ENCODE measurements at regions not wholly inside any gene's neighbourhood (a gene's known extent, or its start where the extent isn't known, plus 50 kb on each side); places are given as distances from the start of the nearest gene placed in this dataset.

- no peaks in the 10 kb centered on the region for H3K27me3 ChIP-seq
- H3K27ac ChIP-seq (replicated peaks in 1 of 4) = no peak overlapping the region
- no peak for DNase-seq (ENCODE audit: extremely low spot score)
- 74% methylated on average over 7 of the region's 7 CpGs for WGBS
- no peak overlapping the region for H3K4me3 ChIP-seq
- no peaks in the 10 kb centered on the region for H3K36me3 ChIP-seq
- H3K4me1 ChIP-seq = peaks cover 11 to 19% (median 15%) of the 10 kb centered on the region in 4 donors
- TF ChIP-seq EP300 (IDR thresholded peaks at IDR 0.05) (no peak), POLR2AphosphoS5 (IDR thresholded peaks at IDR 0.05) (no peak), POLR2A (IDR thresholded peaks at IDR 0.05; ENCODE audit: low read depth) (no peak)
- TF ChIP-seq, protein P1, sequence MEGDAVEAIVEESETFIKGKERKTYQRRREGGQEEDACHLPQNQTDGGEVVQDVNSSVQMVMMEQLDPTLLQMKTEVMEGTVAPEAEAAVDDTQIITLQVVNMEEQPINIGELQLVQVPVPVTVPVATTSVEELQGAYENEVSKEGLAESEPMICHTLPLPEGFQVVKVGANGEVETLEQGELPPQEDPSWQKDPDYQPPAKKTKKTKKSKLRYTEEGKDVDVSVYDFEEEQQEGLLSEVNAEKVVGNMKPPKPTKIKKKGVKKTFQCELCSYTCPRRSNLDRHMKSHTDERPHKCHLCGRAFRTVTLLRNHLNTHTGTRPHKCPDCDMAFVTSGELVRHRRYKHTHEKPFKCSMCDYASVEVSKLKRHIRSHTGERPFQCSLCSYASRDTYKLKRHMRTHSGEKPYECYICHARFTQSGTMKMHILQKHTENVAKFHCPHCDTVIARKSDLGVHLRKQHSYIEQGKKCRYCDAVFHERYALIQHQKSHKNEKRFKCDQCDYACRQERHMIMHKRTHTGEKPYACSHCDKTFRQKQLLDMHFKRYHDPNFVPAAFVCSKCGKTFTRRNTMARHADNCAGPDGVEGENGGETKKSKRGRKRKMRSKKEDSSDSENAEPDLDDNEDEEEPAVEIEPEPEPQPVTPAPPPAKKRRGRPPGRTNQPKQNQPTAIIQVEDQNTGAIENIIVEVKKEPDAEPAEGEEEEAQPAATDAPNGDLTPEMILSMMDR (IDR thresholded peaks at IDR 0.05) = no peak
- intact Hi-C loops (cut with DNase I) = no loop called here
- H3K9me3 ChIP-seq = no peaks in the 10 kb centered on the region
Measured at GRCh38 chr2:8137801-8138200, 544.1 kb upstream of the ID2 start.

GRCh38 chr2:8138525-8138922, 543.3 kb upstream of the ID2 start:
- Histone ChIP-seq H3K4me3 (no peak overlapping the region), H3K27me3 (no peaks in the 10 kb centered on the region), H3K4me1 (peaks cover 11 to 19% (median 15%) of the 10 kb centered on the region in 4 donors), H3K27ac (replicated peaks in 1 of 4) (peak overlapping the region; percentile 29 to 50 (median 44)), H3K9me3 (no peaks in the 10 kb centered on the region), H3K36me3 (no peaks in the 10 kb centered on the region)
- TF ChIP-seq EP300 (IDR thresholded peaks at IDR 0.05) = no peak
- TF ChIP-seq, protein P1 (IDR thresholded peaks at IDR 0.05) = no peak
- no peak for TF ChIP-seq POLR2AphosphoS5 (IDR thresholded peaks at IDR 0.05)
- no peak for TF ChIP-seq POLR2A (IDR thresholded peaks at IDR 0.05; ENCODE audit: low read depth)
- intact Hi-C loops (cut with DNase I) = no loop called here
- no peak for DNase-seq (ENCODE audit: extremely low spot score)
- 100% methylated on average over 3 of the region's 3 CpGs for WGBS

DNA sequence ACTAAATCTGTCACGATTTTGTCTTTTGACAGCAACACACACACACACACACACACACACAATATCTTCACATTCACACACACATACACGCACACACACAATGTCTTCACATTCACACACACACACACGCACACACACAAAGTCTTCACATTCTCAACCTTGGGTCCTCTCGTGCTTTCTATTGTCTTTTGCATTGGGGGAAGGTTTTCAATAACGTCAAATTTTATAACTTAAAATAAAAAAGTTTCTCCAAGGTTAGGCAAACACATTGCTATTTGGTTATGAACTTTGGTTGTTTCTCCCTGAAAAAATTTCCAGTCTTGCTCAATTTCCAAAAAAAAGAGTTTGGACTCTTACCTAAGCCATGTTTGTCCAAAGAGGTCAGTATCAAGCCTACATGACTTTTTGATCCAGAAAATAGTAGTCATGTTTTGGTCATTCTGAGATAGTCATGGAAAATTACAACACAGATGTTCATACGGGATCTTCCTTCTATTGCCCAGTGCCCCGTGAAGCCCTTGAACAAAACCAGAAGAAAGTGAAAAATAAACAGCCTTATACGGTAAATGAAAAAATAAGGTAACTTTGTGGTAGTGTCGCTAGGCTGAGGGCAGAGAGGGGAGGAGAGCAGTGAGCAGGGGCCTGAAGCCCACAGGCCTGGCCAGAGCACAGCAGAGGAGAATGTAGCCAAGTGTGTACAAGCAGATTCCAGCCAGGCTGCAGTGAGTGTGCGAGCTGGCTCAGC, 542.8 kb upstream of the ID2 start:
- intact Hi-C loops (cut with DNase I) = no loop called here
- WGBS = 78% methylated on average over 10 of the region's 10 CpGs

GRCh38 chr2:8139668-8140200, 542.1 kb upstream of the ID2 start:
- Histone ChIP-seq H3K4me3 (no peak overlapping the region), H3K4me1 (peaks cover 4 to 13% (median 12%) of the 10 kb centered on the region in 4 donors), H3K27me3 (no peaks in the 10 kb centered on the region), H3K27ac (replicated peaks in 1 of 4) (peak overlapping the region; percentile 60 to 72 (median 66)), H3K36me3 (no peaks in the 10 kb centered on the region), H3K9me3 (no peaks in the 10 kb centered on the region)
- no peak for DNase-seq (ENCODE audit: extremely low spot score)
- 69% methylated on average over 2 of the region's 2 CpGs for WGBS
- TF ChIP-seq POLR2A (IDR thresholded peaks at IDR 0.05; ENCODE audit: low read depth) (no peak), EP300 (IDR thresholded peaks at IDR 0.05) (no peak), POLR2AphosphoS5 (IDR thresholded peaks at IDR 0.05) (no peak)
- TF ChIP-seq, protein P1 (IDR thresholded peaks at IDR 0.05) = no peak
- intact Hi-C loops (cut with DNase I) = no loop called here

More for the DNA sequence above, 542.8 kb upstream of the ID2 start:
- no peaks in the 10 kb centered on the region for H3K36me3 ChIP-seq
- DNase-seq (ENCODE audit: extremely low spot score) = no peak
- peak overlapping the region; percentile 60 to 72 (median 66) for H3K27ac ChIP-seq (replicated peaks in 1 of 4)
- H3K4me3 ChIP-seq = no peak overlapping the region
- no peaks in the 10 kb centered on the region for H3K27me3 ChIP-seq
- H3K9me3 ChIP-seq = no peaks in the 10 kb centered on the region
- TF ChIP-seq EP300 (IDR thresholded peaks at IDR 0.05) = no peak
- TF ChIP-seq POLR2A (IDR thresholded peaks at IDR 0.05; ENCODE audit: low read depth) = no peak
- peak; percentile 4 to 43 for TF ChIP-seq POLR2AphosphoS5 (IDR thresholded peaks at IDR 0.05)
- peaks cover 9 to 19% (median 15%) of the 10 kb centered on the region in 4 donors for H3K4me1 ChIP-seq

- WGBS = 91% methylated on average over 5 of the region's 5 CpGs
- no peak overlapping the region for H3K27ac ChIP-seq (replicated peaks in 1 of 4)
- H3K27me3 ChIP-seq = no peaks in the 10 kb centered on the region
- intact Hi-C loops (cut with DNase I) = no loop called here
- H3K4me1 ChIP-seq = peaks cover 1 to 8% (median 3%) of the 10 kb centered on the region in 4 donors
- no peaks in the 10 kb centered on the region for H3K36me3 ChIP-seq
- H3K9me3 ChIP-seq = no peaks in the 10 kb centered on the region
- DNase-seq (ENCODE audit: extremely low spot score) = no peak
- no peak for TF ChIP-seq POLR2AphosphoS5 (IDR thresholded peaks at IDR 0.05)
- TF ChIP-seq POLR2A (IDR thresholded peaks at IDR 0.05; ENCODE audit: low read depth) = no peak
- no peak for TF ChIP-seq EP300 (IDR thresholded peaks at IDR 0.05)
- TF ChIP-seq, protein P1 (IDR thresholded peaks at IDR 0.05) = no peak
- H3K4me3 ChIP-seq = no peak overlapping the region
Measured at GRCh38 chr2:8141079-8141707, 540.7 kb upstream of the ID2 start.

Measured in esophagus muscularis mucosa (tissue), 4 donors.